ENCODE measurements at regions not wholly inside any gene's neighbourhood (a gene's known extent, or its start where the extent isn't known, plus 50 kb on each side); places are given as distances from the start of the nearest gene placed in this dataset.

GRCh38 chr13:21823416-21823815 is 152.5 kb downstream of the FGF9 start:
- TF ChIP-seq POLR2A (IDR thresholded peaks at IDR 0.05) (no peak), CTCF (IDR thresholded peaks at IDR 0.05) (no peak)

Data from lower leg skin (tissue), 3 donors.